ENCODE measurements at regions not wholly inside any gene's neighbourhood (a gene's known extent, or its start where the extent isn't known, plus 50 kb on each side); places are given as distances from the start of the nearest gene placed in this dataset.

- no peaks in the 10 kb centered on the region for H3K27me3 ChIP-seq
- no peaks in the 10 kb centered on the region for H3K9me3 ChIP-seq
- 74% methylated on average over 3 of the region's 3 CpGs for WGBS
- H3K36me3 ChIP-seq = no peaks in the 10 kb centered on the region
- DNase-seq (ENCODE audit: low spot score in 2 of 2) = no peak
- peaks cover 8% of the 10 kb centered on the region for H3K4me1 ChIP-seq
- no peak for TF ChIP-seq POLR2AphosphoS5 (IDR thresholded peaks at IDR 0.05)
- TF ChIP-seq POLR2A (IDR thresholded peaks at IDR 0.05) = no peak
- TF ChIP-seq CTCF (IDR thresholded peaks at IDR 0.05) = no peak
- TF ChIP-seq EP300 (IDR thresholded peaks at IDR 0.05) = no peak
- peak overlapping the region; percentile 40 for H3K27ac ChIP-seq
- no peak overlapping the region for H3K4me3 ChIP-seq
Measured at GRCh38 chr18:8996771-8997432, 105.6 kb upstream of the NDUFV2 start.

GRCh38 chr18:8997634-8998033 is 104.9 kb upstream of the NDUFV2 start:
- Histone ChIP-seq H3K4me1 (peaks cover 8% of the 10 kb centered on the region), H3K27ac (no peak overlapping the region), H3K27me3 (no peaks in the 10 kb centered on the region), H3K4me3 (no peak overlapping the region), H3K36me3 (no peaks in the 10 kb centered on the region), H3K9me3 (no peaks in the 10 kb centered on the region)
- no peak for DNase-seq (ENCODE audit: low spot score in 2 of 2)
- TF ChIP-seq EP300 (IDR thresholded peaks at IDR 0.05) (no peak), CTCF (IDR thresholded peaks at IDR 0.05) (no peak), POLR2A (IDR thresholded peaks at IDR 0.05) (no peak), POLR2AphosphoS5 (IDR thresholded peaks at IDR 0.05) (no peak)
- WGBS = 76% methylated on average over 5 of the region's 5 CpGs

- Histone ChIP-seq H3K4me3 (no peak overlapping the region), H3K4me1 (peaks cover 8% of the 10 kb centered on the region), H3K36me3 (no peaks in the 10 kb centered on the region), H3K27ac (no peak overlapping the region), H3K9me3 (no peaks in the 10 kb centered on the region), H3K27me3 (no peaks in the 10 kb centered on the region)
- no peak for TF ChIP-seq POLR2A (IDR thresholded peaks at IDR 0.05)
- no peak for TF ChIP-seq POLR2AphosphoS5 (IDR thresholded peaks at IDR 0.05)
- TF ChIP-seq CTCF (IDR thresholded peaks at IDR 0.05) = no peak
- no peak for DNase-seq (ENCODE audit: low spot score in 2 of 2)
- 26% methylated on average over 4 of the region's 4 CpGs for WGBS
Measured at GRCh38 chr18:8998481-8999217, 103.8 kb upstream of the NDUFV2 start.

- no peak for DNase-seq (ENCODE audit: low spot score in 2 of 2)
- no peak overlapping the region for H3K4me3 ChIP-seq
- H3K9me3 ChIP-seq = no peaks in the 10 kb centered on the region
- H3K27me3 ChIP-seq = no peaks in the 10 kb centered on the region
- H3K36me3 ChIP-seq = no peaks in the 10 kb centered on the region
- WGBS = 79% methylated on average over 9 of the region's 9 CpGs
- TF ChIP-seq CTCF (IDR thresholded peaks at IDR 0.05) = no peak
- TF ChIP-seq POLR2AphosphoS5 (IDR thresholded peaks at IDR 0.05) = no peak
- TF ChIP-seq EP300 (IDR thresholded peaks at IDR 0.05) = no peak
- TF ChIP-seq POLR2A (IDR thresholded peaks at IDR 0.05) = no peak
- no peak overlapping the region for H3K27ac ChIP-seq
- H3K4me1 ChIP-seq = peaks cover 8% of the 10 kb centered on the region
Measured at GRCh38 chr18:8999872-9000271, 102.6 kb upstream of the NDUFV2 start.

- WGBS = 46% methylated on average over 5 of the region's 5 CpGs
- TF ChIP-seq POLR2A (IDR thresholded peaks at IDR 0.05) (no peak), CTCF (IDR thresholded peaks at IDR 0.05) (no peak), POLR2AphosphoS5 (IDR thresholded peaks at IDR 0.05) (no peak), EP300 (IDR thresholded peaks at IDR 0.05) (no peak)
- peaks cover 8% of the 10 kb centered on the region for H3K4me1 ChIP-seq
- H3K36me3 ChIP-seq = no peaks in the 10 kb centered on the region
- no peak overlapping the region for H3K27ac ChIP-seq
- H3K27me3 ChIP-seq = no peaks in the 10 kb centered on the region
- no peak for DNase-seq (ENCODE audit: low spot score in 2 of 2)
- H3K4me3 ChIP-seq = no peak overlapping the region
- H3K9me3 ChIP-seq = no peaks in the 10 kb centered on the region
Measured at GRCh38 chr18:9000733-9001132, 101.8 kb upstream of the NDUFV2 start.

Measured in suprapubic skin (tissue), 4 donors.